Neural progenitor cell (in vitro differentiated cells): ENCODE measurements at regions not wholly inside any gene's neighbourhood (a gene's known extent, or its start where the extent isn't known, plus 50 kb on each side); places are given as distances from the start of the nearest gene placed in this dataset.
A peak's percentile ranks its signal among the peaks of the same experiment; 100 is the strongest.
"Not testable (repeated sequence)": the region's sequence is repeated elsewhere in the genome, so short reads cannot be mapped to it uniquely, and the experiment has no call there.

Experiments used
- DNase-seq: peaks from one replicate; pipeline ENCODE4 v3.0.0-alpha.2; 2016; ENCODE audit warnings: low spot score
- H2AFZ ChIP-seq: fragments of 200-600 bp; sonication (generic); replicated peaks from 2 replicates; pipeline ENCODE4 v1.6.1; 2016; ENCODE audit warnings: antibody characterized with exemption
- H3F3A ChIP-seq: fragments of 200-600 bp; sonication (generic); 2 replicates; pipeline ENCODE4 v1.6.1; 2016; ENCODE audit warnings: antibody characterized with exemption, low read depth
- H3K27ac ChIP-seq: fragments of 200-600 bp; sonication (generic); 2 replicates; pipeline ENCODE4 v1.5.1; 2016; ENCODE audit warnings: mild to moderate bottlenecking
- H3K27me3 ChIP-seq: fragments of 200-600 bp; sonication (generic); 2 replicates; pipeline ENCODE4 v1.6.1; 2016; ENCODE audit warnings: mild to moderate bottlenecking, moderate library complexity
- H3K36me3 ChIP-seq: fragments of 200-600 bp; sonication (generic); 2 replicates; pipeline ENCODE4 v1.5.1; 2016
- H3K4me1 ChIP-seq: fragments of 200-600 bp; sonication (generic); 2 replicates; pipeline ENCODE4 v1.6.1; 2016; ENCODE audit warnings: mixed run types
- H3K4me2 ChIP-seq: fragments of 200-600 bp; sonication (generic); 2 replicates; pipeline ENCODE4 v1.6.1; 2016
- H3K4me3 ChIP-seq: fragments of 200-600 bp; sonication (generic); 2 replicates; pipeline ENCODE4 v1.5.1; 2016
- H3K79me2 ChIP-seq: fragments of 200-600 bp; sonication (generic); 2 replicates; pipeline ENCODE4 v1.6.1; 2016; ENCODE audit warnings: low read depth
- H3K9ac ChIP-seq: fragments of 200-600 bp; sonication (generic); 2 replicates; pipeline ENCODE4 v1.6.1; 2016
- H3K9me3 ChIP-seq: fragments of 200-600 bp; sonication (generic); 2 replicates; pipeline ENCODE4 v1.5.1; 2016; ENCODE audit warnings: low read depth
- H4K20me1 ChIP-seq: fragments of 200-600 bp; sonication (generic); 2 replicates; pipeline ENCODE4 v1.6.1; 2016; ENCODE audit warnings: low read depth
- H3K27ac Mint-ChIP-seq: 3 replicates; pipeline ENCODE4 v1.8.0; 2021; ENCODE audit warnings: mixed read lengths
- H3K27me3 Mint-ChIP-seq: 2 replicates; pipeline ENCODE4 v1.8.0; 2022; ENCODE audit warnings: low read depth, mild to moderate bottlenecking, inconsistent platforms, moderate library complexity, mixed read lengths; ENCODE audit not compliant: insufficient read depth
- H3K36me3 Mint-ChIP-seq: 3 replicates; pipeline ENCODE4 v1.8.0; 2021; ENCODE audit warnings: mixed read lengths
- H3K4me1 Mint-ChIP-seq: 3 replicates; pipeline ENCODE4 v1.8.0; 2021; ENCODE audit warnings: mixed read lengths
- H3K4me3 Mint-ChIP-seq: 3 replicates; pipeline ENCODE4 v1.8.0; 2021; ENCODE audit warnings: mild to moderate bottlenecking, moderate library complexity, mixed read lengths
- H3K9me3 Mint-ChIP-seq: 3 replicates; pipeline ENCODE4 v1.8.0; 2020; ENCODE audit warnings: mixed read lengths
- EZH2 ChIP-seq: fragments of 200-600 bp; sonication (generic); IDR thresholded peaks from 2 replicates; pipeline ENCODE4 v1.6.1; 2017; ENCODE audit warnings: antibody characterized with exemption, mild to moderate bottlenecking, moderate library complexity
- EZH2phosphoT487 ChIP-seq: fragments of 200-600 bp; sonication (generic); IDR thresholded peaks from 2 replicates; pipeline ENCODE4 v1.6.1; 2017; ENCODE audit warnings: antibody characterized with exemption
- TF ChIP-seq, protein P1 (sequence below): fragments of 200-600 bp; sonication (generic); IDR thresholded peaks from 2 replicates; pipeline ENCODE4 v1.5.1; 2017; ENCODE audit warnings: antibody characterized with exemption, mild to moderate bottlenecking

DNA sequence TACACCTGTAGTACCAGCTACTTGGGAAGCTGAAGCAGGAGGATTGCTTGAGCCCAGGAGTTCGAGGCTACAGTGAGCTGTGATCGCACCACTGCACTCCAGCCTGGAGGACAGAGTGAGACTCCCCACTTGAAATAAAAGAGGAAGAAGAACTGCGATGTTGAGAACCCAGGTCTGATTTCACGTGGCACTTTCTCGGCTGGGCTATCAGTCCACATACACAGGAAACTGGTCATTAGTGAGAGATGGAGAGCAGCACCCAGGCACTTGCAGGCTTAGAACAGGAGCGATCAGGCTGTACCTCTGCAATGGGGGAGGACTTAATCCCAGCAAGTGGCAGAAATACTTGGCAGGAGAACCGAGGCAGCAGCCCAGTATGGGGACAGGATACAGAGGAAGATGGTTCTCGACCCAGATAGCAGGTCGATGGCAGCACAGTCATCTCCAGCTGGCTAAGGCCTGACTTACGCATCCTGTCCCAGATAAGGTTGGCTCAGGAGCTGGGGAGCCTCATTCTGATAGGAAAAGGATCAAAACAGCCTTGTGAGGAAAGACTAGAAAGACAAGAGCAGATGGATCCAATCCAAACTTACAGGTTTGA is 487.7 kb upstream of the AUTS2 start:
- Histone ChIP-seq H3K9me3 (no peaks in the 10 kb centered on the region), H3K9ac (no peak overlapping the region), H3K79me2 (no peaks in the 10 kb centered on the region), H3K4me2 (no peak overlapping the region), H3K27ac (no peak overlapping the region), H3K36me3 (no peaks in the 10 kb centered on the region), H3F3A (no peaks in the 10 kb centered on the region), H3K4me1 (no peaks in the 10 kb centered on the region), H3K4me3 (no peak overlapping the region), H3K27me3 (no peaks in the 10 kb centered on the region), H4K20me1 (no peaks in the 10 kb centered on the region), H2AFZ (no peak overlapping the region)
- no peak for DNase-seq
- Mint-ChIP-seq H3K4me3 (no peak overlapping the region), H3K27ac (no peak overlapping the region), H3K27me3 (peaks cover 2% of the 10 kb centered on the region), H3K4me1 (peaks cover 8% of the 10 kb centered on the region), H3K36me3 (no peaks in the 10 kb centered on the region), H3K9me3 (peaks cover 6% of the 10 kb centered on the region)
- TF ChIP-seq, protein P1, sequence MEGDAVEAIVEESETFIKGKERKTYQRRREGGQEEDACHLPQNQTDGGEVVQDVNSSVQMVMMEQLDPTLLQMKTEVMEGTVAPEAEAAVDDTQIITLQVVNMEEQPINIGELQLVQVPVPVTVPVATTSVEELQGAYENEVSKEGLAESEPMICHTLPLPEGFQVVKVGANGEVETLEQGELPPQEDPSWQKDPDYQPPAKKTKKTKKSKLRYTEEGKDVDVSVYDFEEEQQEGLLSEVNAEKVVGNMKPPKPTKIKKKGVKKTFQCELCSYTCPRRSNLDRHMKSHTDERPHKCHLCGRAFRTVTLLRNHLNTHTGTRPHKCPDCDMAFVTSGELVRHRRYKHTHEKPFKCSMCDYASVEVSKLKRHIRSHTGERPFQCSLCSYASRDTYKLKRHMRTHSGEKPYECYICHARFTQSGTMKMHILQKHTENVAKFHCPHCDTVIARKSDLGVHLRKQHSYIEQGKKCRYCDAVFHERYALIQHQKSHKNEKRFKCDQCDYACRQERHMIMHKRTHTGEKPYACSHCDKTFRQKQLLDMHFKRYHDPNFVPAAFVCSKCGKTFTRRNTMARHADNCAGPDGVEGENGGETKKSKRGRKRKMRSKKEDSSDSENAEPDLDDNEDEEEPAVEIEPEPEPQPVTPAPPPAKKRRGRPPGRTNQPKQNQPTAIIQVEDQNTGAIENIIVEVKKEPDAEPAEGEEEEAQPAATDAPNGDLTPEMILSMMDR = no peak

DNA sequence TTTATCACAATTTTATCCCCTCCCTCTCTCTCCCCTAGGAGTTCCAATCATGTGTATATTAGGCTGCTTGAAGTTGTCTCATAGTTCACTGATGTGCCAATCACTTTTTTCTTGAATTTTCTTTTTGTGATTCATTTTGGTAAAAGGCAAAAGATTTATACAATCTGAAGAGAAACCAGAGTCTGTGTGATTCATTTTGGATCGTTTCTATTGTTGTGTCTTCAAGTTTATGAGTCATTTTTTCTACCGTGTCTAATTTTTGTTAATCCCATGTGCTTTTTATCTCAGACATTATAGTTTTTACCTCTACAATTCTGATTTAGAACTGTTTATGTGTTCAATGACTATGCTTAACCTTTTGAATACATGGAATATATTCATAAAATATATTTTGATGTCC is 483.9 kb upstream of the AUTS2 start:
- Mint-ChIP-seq H3K4me1 (peaks cover 4% of the 10 kb centered on the region), H3K36me3 (no peaks in the 10 kb centered on the region), H3K9me3 (peaks cover 8% of the 10 kb centered on the region), H3K27me3 (peaks cover 6% of the 10 kb centered on the region), H3K27ac (no peak overlapping the region), H3K4me3 (no peak overlapping the region)
- Histone ChIP-seq H3F3A (no peaks in the 10 kb centered on the region), H3K9ac (no peak overlapping the region), H3K4me3 (no peak overlapping the region), H2AFZ (no peak overlapping the region), H3K36me3 (no peaks in the 10 kb centered on the region), H3K9me3 (no peaks in the 10 kb centered on the region), H3K27ac (no peak overlapping the region), H3K4me2 (no peak overlapping the region), H3K4me1 (peaks cover 5% of the 10 kb centered on the region), H4K20me1 (no peaks in the 10 kb centered on the region), H3K79me2 (no peaks in the 10 kb centered on the region), H3K27me3 (no peaks in the 10 kb centered on the region)
- TF ChIP-seq EZH2 (no peak), EZH2phosphoT487 (no peak)
- TF ChIP-seq, protein P1 = no peak
- no peak for DNase-seq

DNA sequence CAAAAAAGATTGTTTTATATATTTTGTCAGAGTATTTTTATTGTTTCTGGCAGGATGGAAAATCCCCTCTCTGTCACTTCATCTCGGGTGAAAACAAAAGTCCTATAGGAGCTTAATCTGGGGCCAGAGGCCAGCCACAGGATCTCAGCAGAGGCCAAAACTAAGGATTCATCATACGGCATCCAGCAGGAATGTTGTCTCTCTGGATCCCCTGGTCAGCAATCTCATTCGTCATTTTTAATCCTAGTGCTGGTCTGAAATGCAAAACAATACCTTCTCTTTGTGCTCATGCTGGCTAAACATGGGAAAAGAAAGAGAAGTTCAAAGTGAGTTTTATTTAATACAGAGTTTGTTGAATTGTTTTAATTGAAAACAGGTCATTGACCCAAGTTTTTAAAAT is 482.5 kb upstream of the AUTS2 start:
- Mint-ChIP-seq H3K9me3 (peaks cover 12% of the 10 kb centered on the region), H3K4me3 (no peak overlapping the region), H3K27ac (no peak overlapping the region), H3K27me3 (peaks cover 4% of the 10 kb centered on the region), H3K36me3 (no peaks in the 10 kb centered on the region), H3K4me1 (peaks cover 4% of the 10 kb centered on the region)
- no peaks in the 10 kb centered on the region for H3K79me2 ChIP-seq
- no peaks in the 10 kb centered on the region for H3K9me3 ChIP-seq
- TF ChIP-seq, protein P1 = no peak
- TF ChIP-seq EZH2phosphoT487 (no peak), EZH2 (no peak)
- peak; percentile 36 for DNase-seq
- H3K27me3 ChIP-seq = no peaks in the 10 kb centered on the region
- no peak overlapping the region for H2AFZ ChIP-seq
- H4K20me1 ChIP-seq = no peaks in the 10 kb centered on the region
- H3K36me3 ChIP-seq = no peaks in the 10 kb centered on the region
- no peak overlapping the region for H3K4me2 ChIP-seq
- no peak overlapping the region for H3K4me3 ChIP-seq
- no peaks in the 10 kb centered on the region for H3F3A ChIP-seq
- H3K27ac ChIP-seq = no peak overlapping the region
- H3K4me1 ChIP-seq = peaks cover 5% of the 10 kb centered on the region
- no peak overlapping the region for H3K9ac ChIP-seq

DNA sequence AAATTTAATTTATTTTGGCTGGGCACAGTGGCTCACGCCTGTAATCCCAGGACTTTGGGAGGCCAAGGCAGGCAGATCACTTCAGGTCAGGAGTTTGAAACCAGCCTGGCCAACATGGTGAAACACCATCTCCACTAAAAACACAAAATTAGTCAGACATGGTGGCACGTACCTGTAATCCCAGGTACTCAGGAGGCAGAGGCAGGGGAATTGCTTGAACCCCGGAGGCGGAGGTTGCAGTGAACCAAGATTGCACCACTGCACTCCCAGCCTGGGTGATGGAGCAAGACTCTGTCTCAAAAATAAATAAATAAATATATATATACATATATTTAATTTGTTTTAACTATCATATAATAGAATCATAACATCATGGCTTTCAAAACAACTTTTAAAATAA is 482.1 kb upstream of the AUTS2 start:
- not testable (repeated sequence) for DNase-seq, H3K79me2 ChIP-seq, H3K27ac Mint-ChIP-seq, H3K36me3 Mint-ChIP-seq, H3K27ac ChIP-seq, H3K4me1 ChIP-seq, H4K20me1 ChIP-seq, H3K36me3 ChIP-seq, H3K27me3 ChIP-seq, H3K27me3 Mint-ChIP-seq, H3K9me3 ChIP-seq, H3K4me2 ChIP-seq, H3K9ac ChIP-seq, H3K4me3 Mint-ChIP-seq, H3K4me3 ChIP-seq, H3K4me1 Mint-ChIP-seq, H2AFZ ChIP-seq, H3F3A ChIP-seq
- H3K9me3 Mint-ChIP-seq = peaks cover 12% of the 10 kb centered on the region
